Activated T-helper 1 cell treated with anti-CD3 and anti-CD28 coated beads, Interleukin-12 subunit alpha, Interleukin-12 subunit beta, Interleukin-2, Interleukin-4 antibody, amounts not matched to agents 30 ng/mL and 10 ng/mL and 1 ng/mL, durations not matched to agents 14 hours and 24 hours and 36 hours (primary cell): ENCODE measurements at regions not wholly inside any gene's neighbourhood (a gene's known extent, or its start where the extent isn't known, plus 50 kb on each side); places are given as distances from the start of the nearest gene placed in this dataset.

Experiments
- DNase-seq: peaks from one replicate; pipeline ENCODE4 v3.0.0; 2021; ENCODE audit warnings: low spot score
- H3K27ac Mint-ChIP-seq: one replicate; pipeline ENCODE4 v1.8.0; 2021; ENCODE audit warnings: mild to moderate bottlenecking, mixed read lengths
- H3K27me3 Mint-ChIP-seq: one replicate; pipeline ENCODE4 v1.8.0; 2022; ENCODE audit warnings: mild to moderate bottlenecking, moderate library complexity, mixed read lengths; ENCODE audit not compliant: insufficient read depth
- H3K36me3 Mint-ChIP-seq: one replicate; pipeline ENCODE4 v1.8.0; 2021; ENCODE audit warnings: low read depth, mixed read lengths
- H3K4me1 Mint-ChIP-seq: one replicate; pipeline ENCODE4 v1.8.0; 2021; ENCODE audit warnings: low read depth, mixed read lengths
- H3K4me3 Mint-ChIP-seq: one replicate; pipeline ENCODE4 v1.8.0; 2021; ENCODE audit warnings: mild to moderate bottlenecking, moderate library complexity, mixed read lengths
- H3K9me3 Mint-ChIP-seq: one replicate; pipeline ENCODE4 v1.8.0; 2021; ENCODE audit warnings: mixed read lengths
- intact Hi-C: fragments of 100-400 bp; cut with micrococcal nuclease; formaldehyde crosslinking; loops from one replicate; pipeline ENCODE4 v1.15.1; 2024

GRCh38 chr4:8780596-8781368 lies 90.9 kb downstream of the HMX1 start:
- no peaks in the 10 kb centered on the region for H3K4me1 Mint-ChIP-seq
- no peaks in the 10 kb centered on the region for H3K36me3 Mint-ChIP-seq
- intact Hi-C loops = no loop called here
- no peak overlapping the region for H3K27ac Mint-ChIP-seq
- no peaks in the 10 kb centered on the region for H3K9me3 Mint-ChIP-seq
- DNase-seq = no peak
- H3K27me3 Mint-ChIP-seq = no peaks in the 10 kb centered on the region
- no peak overlapping the region for H3K4me3 Mint-ChIP-seq

- DNase-seq = no peak
- intact Hi-C loops = no loop called here
- no peaks in the 10 kb centered on the region for H3K27me3 Mint-ChIP-seq
- no peak overlapping the region for H3K4me3 Mint-ChIP-seq
- no peaks in the 10 kb centered on the region for H3K36me3 Mint-ChIP-seq
- no peak overlapping the region for H3K27ac Mint-ChIP-seq
- H3K9me3 Mint-ChIP-seq = no peaks in the 10 kb centered on the region
- no peaks in the 10 kb centered on the region for H3K4me1 Mint-ChIP-seq
These were observed 91.6 kb downstream of the HMX1 start for GRCh38 chr4:8780086-8780485.

- Mint-ChIP-seq H3K27me3 (no peaks in the 10 kb centered on the region), H3K27ac (no peak overlapping the region), H3K4me1 (no peaks in the 10 kb centered on the region), H3K9me3 (no peaks in the 10 kb centered on the region), H3K36me3 (no peaks in the 10 kb centered on the region), H3K4me3 (no peak overlapping the region)
- no peak for DNase-seq
- intact Hi-C loops = no loop called here
These were observed 92.1 kb downstream of the HMX1 start for GRCh38 chr4:8779490-8779932.

GRCh38 chr4:8778760-8779159 lies 92.9 kb downstream of the HMX1 start:
- no peak overlapping the region for H3K27ac Mint-ChIP-seq
- intact Hi-C loops = no loop called here
- no peaks in the 10 kb centered on the region for H3K27me3 Mint-ChIP-seq

GRCh38 chr4:8778291-8778690 lies 93.3 kb downstream of the HMX1 start:
- no peak overlapping the region for H3K27ac Mint-ChIP-seq
- no peak for DNase-seq
- intact Hi-C loops = no loop called here
- H3K36me3 Mint-ChIP-seq = no peaks in the 10 kb centered on the region
- H3K4me3 Mint-ChIP-seq = no peak overlapping the region
- H3K27me3 Mint-ChIP-seq = no peaks in the 10 kb centered on the region
- H3K9me3 Mint-ChIP-seq = no peaks in the 10 kb centered on the region
- H3K4me1 Mint-ChIP-seq = no peaks in the 10 kb centered on the region

More at GRCh38 chr4:8778760-8779159, 92.9 kb downstream of the HMX1 start:
- Mint-ChIP-seq H3K4me3 (no peak overlapping the region), H3K9me3 (no peaks in the 10 kb centered on the region), H3K36me3 (no peaks in the 10 kb centered on the region), H3K4me1 (no peaks in the 10 kb centered on the region)
- DNase-seq = no peak

- no peaks in the 10 kb centered on the region for H3K27me3 Mint-ChIP-seq
- H3K36me3 Mint-ChIP-seq = no peaks in the 10 kb centered on the region
- intact Hi-C loops = no loop called here
- no peaks in the 10 kb centered on the region for H3K9me3 Mint-ChIP-seq
- H3K4me3 Mint-ChIP-seq = no peak overlapping the region
- DNase-seq = no peak
- no peak overlapping the region for H3K27ac Mint-ChIP-seq
- no peaks in the 10 kb centered on the region for H3K4me1 Mint-ChIP-seq
These were observed 94.1 kb downstream of the HMX1 start for GRCh38 chr4:8777320-8778196.

- H3K4me3 Mint-ChIP-seq = no peak overlapping the region
- intact Hi-C loops = no loop called here
- DNase-seq = no peak
- H3K36me3 Mint-ChIP-seq = no peaks in the 10 kb centered on the region
- no peak overlapping the region for H3K27ac Mint-ChIP-seq
- H3K27me3 Mint-ChIP-seq = no peaks in the 10 kb centered on the region
- H3K9me3 Mint-ChIP-seq = no peaks in the 10 kb centered on the region
- no peaks in the 10 kb centered on the region for H3K4me1 Mint-ChIP-seq
These were observed 95.3 kb downstream of the HMX1 start for GRCh38 chr4:8776366-8776765.

GRCh38 chr4:8775751-8776355 lies 95.8 kb downstream of the HMX1 start:
- H3K9me3 Mint-ChIP-seq = no peaks in the 10 kb centered on the region
- intact Hi-C loops = no loop called here
- no peaks in the 10 kb centered on the region for H3K36me3 Mint-ChIP-seq
- no peak for DNase-seq
- no peaks in the 10 kb centered on the region for H3K27me3 Mint-ChIP-seq
- H3K4me3 Mint-ChIP-seq = no peak overlapping the region
- H3K4me1 Mint-ChIP-seq = no peaks in the 10 kb centered on the region
- H3K27ac Mint-ChIP-seq = no peak overlapping the region

- H3K27ac Mint-ChIP-seq = no peak overlapping the region
- H3K36me3 Mint-ChIP-seq = no peaks in the 10 kb centered on the region
- no peaks in the 10 kb centered on the region for H3K27me3 Mint-ChIP-seq
- no peak for DNase-seq
- H3K4me1 Mint-ChIP-seq = no peaks in the 10 kb centered on the region
- intact Hi-C loops = no loop called here
- H3K4me3 Mint-ChIP-seq = no peak overlapping the region
- H3K9me3 Mint-ChIP-seq = no peaks in the 10 kb centered on the region
These were observed 96.5 kb downstream of the HMX1 start for GRCh38 chr4:8775121-8775520.

- Mint-ChIP-seq H3K27ac (no peak overlapping the region), H3K9me3 (no peaks in the 10 kb centered on the region), H3K4me3 (no peak overlapping the region), H3K36me3 (no peaks in the 10 kb centered on the region), H3K27me3 (no peaks in the 10 kb centered on the region), H3K4me1 (no peaks in the 10 kb centered on the region)
- intact Hi-C loops = no loop called here
- DNase-seq = no peak
These were observed 97.6 kb downstream of the HMX1 start for GRCh38 chr4:8774071-8774470.

- intact Hi-C loops = no loop called here
These were observed 98.3 kb downstream of the HMX1 start for GRCh38 chr4:8773124-8773931.

GRCh38 chr4:8772499-8773123 lies 99.0 kb downstream of the HMX1 start:
- no peaks in the 10 kb centered on the region for H3K9me3 Mint-ChIP-seq
- no peaks in the 10 kb centered on the region for H3K27me3 Mint-ChIP-seq
- intact Hi-C loops = no loop called here
- DNase-seq = no peak
- no peak overlapping the region for H3K27ac Mint-ChIP-seq
- no peaks in the 10 kb centered on the region for H3K4me1 Mint-ChIP-seq
- H3K36me3 Mint-ChIP-seq = no peaks in the 10 kb centered on the region
- no peak overlapping the region for H3K4me3 Mint-ChIP-seq

More at GRCh38 chr4:8773124-8773931, 98.3 kb downstream of the HMX1 start:
- H3K4me3 Mint-ChIP-seq = no peak overlapping the region
- no peak for DNase-seq
- H3K4me1 Mint-ChIP-seq = no peaks in the 10 kb centered on the region
- H3K27me3 Mint-ChIP-seq = no peaks in the 10 kb centered on the region
- H3K36me3 Mint-ChIP-seq = no peaks in the 10 kb centered on the region
- H3K27ac Mint-ChIP-seq = no peak overlapping the region
- H3K9me3 Mint-ChIP-seq = no peaks in the 10 kb centered on the region
